ENCODE measurements at regions not wholly inside any gene's neighbourhood (a gene's known extent, or its start where the extent isn't known, plus 50 kb on each side); places are given as distances from the start of the nearest gene placed in this dataset.
"Not testable (repeated sequence)": the region's sequence is repeated elsewhere in the genome, so short reads cannot be mapped to it uniquely, and the experiment has no call there.

DNA sequence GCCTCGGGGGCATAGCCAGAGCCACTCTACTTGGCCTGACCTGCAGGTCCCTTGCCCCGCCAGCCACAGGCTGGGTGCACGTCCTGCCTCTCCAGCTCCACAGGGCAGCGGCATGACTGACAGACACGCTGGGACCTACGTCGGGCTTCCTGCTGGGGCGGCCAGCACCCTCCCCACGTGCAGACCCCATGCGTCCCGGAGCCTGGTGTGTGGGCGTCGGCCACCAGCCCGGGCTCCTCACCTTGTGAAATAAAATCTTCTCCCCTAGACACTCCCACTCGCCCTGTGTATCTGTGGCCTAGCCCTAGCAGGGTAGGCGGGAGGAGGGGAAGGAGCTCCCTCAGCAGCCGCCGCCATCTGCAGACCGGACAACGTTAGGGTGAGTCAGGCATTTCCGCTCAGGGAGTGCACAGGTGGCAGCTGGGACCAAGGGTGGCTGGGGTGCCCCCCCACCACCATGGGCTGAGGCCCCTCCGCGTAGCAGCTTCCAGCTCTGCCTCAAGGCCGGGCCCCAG, 119.5 kb downstream of the IGLL1 start:
- not testable (repeated sequence) for DNase-seq (ENCODE audit: low read depth)

GRCh38 chr22:23459645-23460516, 120.2 kb downstream of the IGLL1 start:
- not testable (repeated sequence) for DNase-seq (ENCODE audit: low read depth)

DNA sequence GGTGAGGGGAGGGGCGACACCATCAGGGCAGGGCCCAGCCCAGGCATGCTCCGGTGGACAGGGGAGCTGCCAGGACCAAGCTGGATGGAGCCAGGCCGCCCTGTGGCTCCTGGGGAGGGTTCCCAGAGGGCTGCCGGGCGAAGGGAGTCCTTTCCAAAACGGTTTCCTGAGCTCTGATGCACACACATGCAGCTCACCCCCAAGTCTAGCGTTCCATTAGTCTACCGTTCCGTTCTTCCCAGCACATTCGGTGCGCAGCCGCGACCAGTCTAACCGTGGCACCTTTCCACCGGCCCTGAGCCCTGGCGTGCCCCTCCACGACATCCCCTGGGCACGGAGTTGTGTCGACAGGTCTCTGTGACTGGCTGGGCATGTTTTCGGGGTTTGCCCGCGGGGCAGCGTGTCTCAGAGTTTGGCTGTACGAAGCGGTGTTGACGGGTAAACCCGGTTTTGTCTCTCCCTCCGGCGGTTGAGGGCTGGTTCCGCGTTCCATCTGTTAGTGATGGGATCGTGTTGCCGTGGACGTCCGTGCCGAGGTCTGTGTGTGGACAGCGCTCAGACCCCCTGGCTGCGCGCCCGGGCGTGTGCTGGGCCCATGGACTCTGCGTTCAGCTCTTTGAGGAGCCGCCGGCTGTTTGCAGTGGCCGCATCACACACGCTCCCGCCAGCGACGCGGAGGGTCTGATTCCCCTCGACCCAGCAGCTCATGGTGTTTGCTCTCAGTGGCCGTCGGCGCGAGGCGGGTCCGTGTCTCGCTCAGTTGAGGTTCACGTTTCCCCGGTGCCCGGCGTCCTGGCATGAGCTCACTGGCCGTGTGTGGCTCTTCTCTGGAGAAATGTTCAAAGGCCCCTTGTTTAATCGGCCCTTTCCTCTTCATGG, 121.2 kb downstream of the IGLL1 start:
- no peak for DNase-seq (ENCODE audit: low read depth)

- DNase-seq (ENCODE audit: low read depth) = no peak
Measured at GRCh38 chr22:23457380-23457985, 122.6 kb downstream of the IGLL1 start.

GRCh38 chr22:23456666-23457379, 123.3 kb downstream of the IGLL1 start:
- not testable (repeated sequence) for DNase-seq (ENCODE audit: low read depth)

- DNase-seq (ENCODE audit: low read depth) = not testable (repeated sequence)
Measured at GRCh38 chr22:23454345-23454744, 125.7 kb downstream of the IGLL1 start.

DNA sequence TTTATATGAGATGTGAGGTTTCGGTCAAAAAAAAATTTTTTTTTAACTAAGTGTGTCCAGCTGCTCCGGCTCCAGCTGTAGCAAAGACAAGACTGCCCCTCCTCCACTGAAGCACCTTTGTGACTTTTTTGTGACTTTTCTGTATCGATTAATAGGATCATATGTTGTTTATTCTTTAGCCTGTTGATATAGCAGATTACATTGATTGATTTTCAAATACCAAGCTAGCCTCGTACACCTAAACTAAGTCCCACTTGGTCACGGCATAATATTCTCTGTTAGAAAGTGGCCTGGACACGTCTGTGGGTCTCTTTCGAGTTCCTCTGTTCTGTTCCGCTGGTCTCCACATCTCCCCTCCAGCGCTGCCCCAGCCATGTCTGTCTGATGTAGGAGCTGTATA, 126.8 kb downstream of the IGLL1 start:
- no peak for DNase-seq (ENCODE audit: low read depth)

GRCh38 chr22:23452231-23453010, 127.7 kb downstream of the IGLL1 start:
- DNase-seq (ENCODE audit: low read depth) = no peak

DNA sequence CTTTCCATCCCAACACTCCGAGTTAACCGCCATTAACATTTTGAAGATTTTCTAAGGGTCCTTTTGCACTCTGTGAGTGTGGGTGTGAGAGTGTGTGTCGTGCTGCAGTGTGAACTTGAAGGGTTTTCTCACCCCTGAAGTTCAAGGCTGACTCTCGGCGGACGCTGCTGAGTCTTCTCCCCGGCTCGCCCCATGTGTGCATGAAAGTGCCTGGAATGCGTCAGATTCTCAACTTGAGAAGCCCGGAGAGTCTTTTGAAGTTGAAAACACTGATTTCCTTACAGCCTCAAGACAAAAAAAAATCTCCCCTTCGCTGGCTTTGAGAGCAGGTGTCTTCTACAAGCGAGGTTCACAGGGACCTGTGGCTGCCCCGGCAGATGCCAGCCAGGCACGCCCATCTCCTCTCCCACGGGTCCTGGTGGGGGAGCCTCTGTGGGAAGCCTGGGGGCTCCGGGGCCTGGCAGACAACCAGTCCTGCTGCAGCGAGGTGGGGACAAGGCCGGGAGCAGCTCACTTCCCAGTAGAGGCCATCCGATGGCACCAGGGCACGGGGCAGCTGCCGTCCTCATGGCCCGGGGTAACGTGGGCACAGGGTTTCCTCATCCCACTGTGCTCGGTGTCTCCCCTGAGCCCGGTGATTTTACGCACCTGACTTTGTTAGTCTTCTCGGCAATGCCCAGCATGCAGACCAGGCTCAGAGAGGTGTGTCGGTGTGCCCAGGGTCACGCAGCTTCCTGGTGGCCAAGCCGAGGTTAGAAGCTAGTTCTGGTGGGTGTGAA, 128.4 kb downstream of the IGLL1 start:
- DNase-seq (ENCODE audit: low read depth) = not testable (repeated sequence)

GRCh38 chr22:23450821-23451220, 129.3 kb downstream of the IGLL1 start:
- DNase-seq (ENCODE audit: low read depth) = not testable (repeated sequence)

GRCh38 chr22:23450434-23450795, 129.7 kb downstream of the IGLL1 start:
- DNase-seq (ENCODE audit: low read depth) = no peak

DNA sequence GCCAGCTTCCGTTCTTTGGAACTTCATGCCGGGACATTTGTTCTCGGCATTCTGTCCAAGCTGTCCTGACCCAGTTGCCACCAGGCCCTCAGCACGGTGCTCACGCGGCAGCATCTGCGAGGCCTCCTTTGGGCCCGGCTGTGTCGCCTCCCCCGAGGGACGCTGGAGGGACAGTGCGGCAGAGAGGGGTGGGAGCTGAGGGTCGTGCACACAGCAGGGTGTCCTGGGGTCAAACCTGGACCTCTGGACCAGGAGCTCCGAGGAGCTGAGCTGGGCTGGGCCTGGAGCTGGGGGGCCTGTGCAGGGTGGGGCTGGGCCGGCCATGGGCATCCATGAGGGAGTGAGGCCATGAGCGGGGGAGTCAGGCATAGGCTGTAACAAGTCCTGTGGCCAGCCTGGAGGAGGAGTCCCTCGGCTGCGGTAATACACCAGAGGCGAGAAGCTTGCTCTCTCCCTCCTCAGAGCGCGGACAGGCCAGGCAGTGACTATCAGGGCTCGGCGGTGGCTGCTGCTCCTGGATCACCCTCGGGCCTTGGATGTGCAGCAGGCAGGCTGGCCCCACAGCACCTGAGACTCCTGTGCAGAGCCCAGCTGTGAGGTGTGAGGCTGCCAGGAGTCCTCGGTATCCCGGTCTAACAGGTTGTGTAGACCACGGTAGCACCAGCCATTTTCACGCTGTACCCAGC, 130.2 kb downstream of the IGLL1 start:
- not testable (repeated sequence) for DNase-seq (ENCODE audit: low read depth)

GRCh38 chr22:23448499-23449288, 131.4 kb downstream of the IGLL1 start:
- DNase-seq (ENCODE audit: low read depth) = not testable (repeated sequence)

DNA sequence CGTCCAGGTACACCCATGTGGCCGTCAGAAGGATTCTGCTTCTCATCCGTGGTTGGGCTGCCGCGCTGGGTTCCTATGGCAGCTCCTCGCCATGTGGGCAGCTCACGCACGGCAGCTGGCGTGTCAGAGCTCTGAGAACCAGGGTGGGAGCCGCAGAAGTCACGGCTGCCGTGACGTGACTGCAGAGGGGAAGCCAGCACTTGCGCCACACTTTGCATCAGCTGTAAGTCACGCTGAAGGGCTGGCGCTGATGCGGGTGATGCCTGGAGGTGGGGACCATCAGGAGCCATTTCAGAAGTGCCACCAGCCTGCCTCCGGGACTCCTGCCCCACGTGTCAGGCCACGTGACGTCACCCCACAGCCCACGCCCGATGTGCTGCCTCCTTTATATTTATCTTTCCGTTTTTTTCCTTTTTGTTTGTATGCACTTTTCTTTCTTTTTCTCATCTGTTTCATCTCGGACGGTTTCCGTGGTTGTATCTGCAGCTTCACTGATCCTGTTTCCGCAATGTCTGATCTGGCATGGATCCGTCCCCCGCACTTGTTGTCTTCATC, 133.2 kb downstream of the IGLL1 start:
- no peak for DNase-seq (ENCODE audit: low read depth)

- not testable (repeated sequence) for DNase-seq (ENCODE audit: low read depth)
Measured at GRCh38 chr22:23446194-23446593, 133.9 kb downstream of the IGLL1 start.

GRCh38 chr22:23443905-23444304, 136.2 kb downstream of the IGLL1 start:
- not testable (repeated sequence) for DNase-seq (ENCODE audit: low read depth)

- not testable (repeated sequence) for DNase-seq (ENCODE audit: low read depth)
Measured at GRCh38 chr22:23439581-23439980, 140.5 kb downstream of the IGLL1 start.

GRCh38 chr22:23438216-23438615, 141.9 kb downstream of the IGLL1 start:
- DNase-seq (ENCODE audit: low read depth) = no peak
